ENCODE measurements at regions not wholly inside any gene's neighbourhood (a gene's known extent, or its start where the extent isn't known, plus 50 kb on each side); places are given as distances from the start of the nearest gene placed in this dataset.
"Not testable (repeated sequence)": the region's sequence is repeated elsewhere in the genome, so short reads cannot be mapped to it uniquely, and the experiment has no call there.

GRCh38 chr2:45114221-45114955 is 105.1 kb upstream of the SIX2 start:
- no peak overlapping the region for H3K4me3 Mint-ChIP-seq
- H3K36me3 Mint-ChIP-seq, result no peaks in the 10 kb centered on the region
- H3K27ac Mint-ChIP-seq, result no peak overlapping the region
- no peaks in the 10 kb centered on the region for H3K9me3 Mint-ChIP-seq
- DNase-seq, result no peak
- H3K4me1 Mint-ChIP-seq, result no peaks in the 10 kb centered on the region
- peaks cover 4% of the 10 kb centered on the region for H3K27me3 Mint-ChIP-seq

GRCh38 chr2:45112750-45113149 is 103.5 kb upstream of the SIX2 start:
- Mint-ChIP-seq H3K9me3 (no peaks in the 10 kb centered on the region), H3K4me1 (no peaks in the 10 kb centered on the region), H3K4me3 (no peak overlapping the region), H3K27me3 (peaks cover 4% of the 10 kb centered on the region), H3K36me3 (no peaks in the 10 kb centered on the region), H3K27ac (no peak overlapping the region)
- DNase-seq, result no peak

GRCh38 chr2:45105050-45105582 is 95.9 kb upstream of the SIX2 start:
- no peak overlapping the region for H3K4me3 Mint-ChIP-seq
- H3K4me1 Mint-ChIP-seq, result peaks cover 4% of the 10 kb centered on the region
- no peaks in the 10 kb centered on the region for H3K9me3 Mint-ChIP-seq
- peaks cover 4% of the 10 kb centered on the region for H3K27me3 Mint-ChIP-seq
- no peaks in the 10 kb centered on the region for H3K36me3 Mint-ChIP-seq
- H3K27ac Mint-ChIP-seq, result no peak overlapping the region
- DNase-seq, result no peak

GRCh38 chr2:45104429-45104828 is 95.2 kb upstream of the SIX2 start:
- DNase-seq, result no peak
- H3K27ac Mint-ChIP-seq, result no peak overlapping the region
- peaks cover 4% of the 10 kb centered on the region for H3K4me1 Mint-ChIP-seq
- no peaks in the 10 kb centered on the region for H3K9me3 Mint-ChIP-seq
- peaks cover 4% of the 10 kb centered on the region for H3K27me3 Mint-ChIP-seq
- no peaks in the 10 kb centered on the region for H3K36me3 Mint-ChIP-seq
- H3K4me3 Mint-ChIP-seq, result no peak overlapping the region

GRCh38 chr2:45103351-45104345 is 94.4 kb upstream of the SIX2 start:
- H3K36me3 Mint-ChIP-seq, result no peaks in the 10 kb centered on the region
- no peaks in the 10 kb centered on the region for H3K9me3 Mint-ChIP-seq
- H3K4me1 Mint-ChIP-seq, result peaks cover 4% of the 10 kb centered on the region
- H3K4me3 Mint-ChIP-seq, result no peak overlapping the region
- no peak overlapping the region for H3K27ac Mint-ChIP-seq
- no peak for DNase-seq
- H3K27me3 Mint-ChIP-seq, result peaks cover 4% of the 10 kb centered on the region

- H3K27me3 Mint-ChIP-seq, result peaks cover 4% of the 10 kb centered on the region
- H3K4me3 Mint-ChIP-seq, result no peak overlapping the region
- no peaks in the 10 kb centered on the region for H3K36me3 Mint-ChIP-seq
- H3K27ac Mint-ChIP-seq, result no peak overlapping the region
- no peaks in the 10 kb centered on the region for H3K9me3 Mint-ChIP-seq
- no peak for DNase-seq
- H3K4me1 Mint-ChIP-seq, result peaks cover 4% of the 10 kb centered on the region
Measured at GRCh38 chr2:45102579-45103117, 93.4 kb upstream of the SIX2 start.

GRCh38 chr2:45102141-45102540 is 92.9 kb upstream of the SIX2 start:
- no peak for DNase-seq
- Mint-ChIP-seq H3K4me3 (no peak overlapping the region), H3K27me3 (peaks cover 4% of the 10 kb centered on the region), H3K4me1 (peaks cover 4% of the 10 kb centered on the region), H3K27ac (no peak overlapping the region), H3K9me3 (no peaks in the 10 kb centered on the region), H3K36me3 (no peaks in the 10 kb centered on the region)

GRCh38 chr2:45096996-45097395 is 87.7 kb upstream of the SIX2 start:
- DNase-seq, result no peak
- Mint-ChIP-seq H3K27me3 (no peaks in the 10 kb centered on the region), H3K4me1 (no peaks in the 10 kb centered on the region), H3K36me3 (no peaks in the 10 kb centered on the region), H3K9me3 (no peaks in the 10 kb centered on the region), H3K4me3 (no peak overlapping the region), H3K27ac (no peak overlapping the region)

- H3K27me3 Mint-ChIP-seq, H3K36me3 Mint-ChIP-seq, H3K27ac Mint-ChIP-seq, H3K4me3 Mint-ChIP-seq, H3K9me3 Mint-ChIP-seq, DNase-seq, H3K4me1 Mint-ChIP-seq: not testable (repeated sequence)
Measured at GRCh38 chr2:45096038-45096437, 86.8 kb upstream of the SIX2 start.

- no peak overlapping the region for H3K4me3 Mint-ChIP-seq
- no peaks in the 10 kb centered on the region for H3K27me3 Mint-ChIP-seq
- H3K4me1 Mint-ChIP-seq, result no peaks in the 10 kb centered on the region
- no peak for DNase-seq
- no peaks in the 10 kb centered on the region for H3K36me3 Mint-ChIP-seq
- no peaks in the 10 kb centered on the region for H3K9me3 Mint-ChIP-seq
- no peak overlapping the region for H3K27ac Mint-ChIP-seq
Measured at GRCh38 chr2:45093663-45094062, 84.4 kb upstream of the SIX2 start.

- Mint-ChIP-seq H3K27ac (no peak overlapping the region), H3K4me1 (no peaks in the 10 kb centered on the region), H3K27me3 (no peaks in the 10 kb centered on the region), H3K36me3 (no peaks in the 10 kb centered on the region), H3K9me3 (no peaks in the 10 kb centered on the region), H3K4me3 (no peak overlapping the region)
- no peak for DNase-seq
Measured at GRCh38 chr2:45093181-45093580, 83.9 kb upstream of the SIX2 start.

- no peak for DNase-seq
- Mint-ChIP-seq H3K27me3 (peaks cover 3% of the 10 kb centered on the region), H3K4me3 (no peak overlapping the region), H3K27ac (no peak overlapping the region), H3K4me1 (no peaks in the 10 kb centered on the region), H3K36me3 (no peaks in the 10 kb centered on the region), H3K9me3 (peaks cover 1% of the 10 kb centered on the region)
Measured at GRCh38 chr2:45089554-45090261, 80.5 kb upstream of the SIX2 start.

GRCh38 chr2:45085487-45085886 is 76.2 kb upstream of the SIX2 start:
- Mint-ChIP-seq H3K36me3 (no peaks in the 10 kb centered on the region), H3K27me3 (peaks cover 10% of the 10 kb centered on the region), H3K27ac (no peak overlapping the region), H3K9me3 (peaks cover 1% of the 10 kb centered on the region), H3K4me3 (no peak overlapping the region), H3K4me1 (peaks cover 1% of the 10 kb centered on the region)
- no peak for DNase-seq

- no peak overlapping the region for H3K4me3 Mint-ChIP-seq
- no peaks in the 10 kb centered on the region for H3K36me3 Mint-ChIP-seq
- peaks cover 1% of the 10 kb centered on the region for H3K9me3 Mint-ChIP-seq
- H3K27me3 Mint-ChIP-seq, result peaks cover 10% of the 10 kb centered on the region
- H3K4me1 Mint-ChIP-seq, result peaks cover 1% of the 10 kb centered on the region
- no peak overlapping the region for H3K27ac Mint-ChIP-seq
- DNase-seq, result no peak
Measured at GRCh38 chr2:45084361-45085020, 75.2 kb upstream of the SIX2 start.

All from activated naive CD8-positive, alpha-beta T cell treated with anti-CD3 and anti-CD28 coated beads for 36 hours (primary cell).